Ovary (tissue), 3 donors: ENCODE measurements at regions not wholly inside any gene's neighbourhood (a gene's known extent, or its start where the extent isn't known, plus 50 kb on each side); places are given as distances from the start of the nearest gene placed in this dataset.

Source experiments
- EP300 ChIP-seq: sonication (generic); formaldehyde crosslinking; IDR thresholded peaks from one replicate; pipeline ENCODE4 v1.6.1; 2017; ENCODE audit warnings: antibody characterized with exemption
- POLR2A ChIP-seq: fragments of 450-650 bp; IDR thresholded peaks from one replicate; pipeline ENCODE4 v1.6.1; 2017; ENCODE audit warnings: antibody characterized with exemption, mild to moderate bottlenecking, moderate library complexity
- TF ChIP-seq, protein P1 (sequence below), 3 donors: fragments of 450-650 bp in 2 of 3; fragments of 200-600 bp in 1 of 3; IDR thresholded peaks; one replicate each; pipeline versions ENCODE4 v1.5.1 to v1.8.0; 2016 to 2022; ENCODE audit warnings: antibody characterized with exemption in 3 of 3, mild to moderate bottlenecking in 1 of 3
- donor health status: DM: no; HTN: no; CAD: no.

DNA sequence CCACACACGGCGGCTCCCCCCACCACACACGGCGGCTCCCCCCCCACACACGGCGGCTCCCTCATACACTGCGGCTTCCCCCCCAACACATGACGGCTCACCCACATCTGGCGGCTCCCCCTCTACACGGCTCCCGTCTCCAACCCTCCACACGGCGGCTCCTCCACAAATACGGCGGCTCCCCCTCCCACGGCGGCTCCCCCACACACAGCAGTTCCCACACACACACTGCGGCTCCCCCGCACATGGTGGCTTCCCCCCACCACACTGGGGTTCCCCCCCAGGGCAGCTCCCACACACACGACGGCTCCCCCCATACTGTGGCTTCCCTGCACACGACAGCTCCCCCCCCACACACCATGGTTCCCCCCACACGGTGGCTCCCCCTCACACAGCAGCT, 98.0 kb downstream of the TTLL2 start:
- TF ChIP-seq, protein P1, sequence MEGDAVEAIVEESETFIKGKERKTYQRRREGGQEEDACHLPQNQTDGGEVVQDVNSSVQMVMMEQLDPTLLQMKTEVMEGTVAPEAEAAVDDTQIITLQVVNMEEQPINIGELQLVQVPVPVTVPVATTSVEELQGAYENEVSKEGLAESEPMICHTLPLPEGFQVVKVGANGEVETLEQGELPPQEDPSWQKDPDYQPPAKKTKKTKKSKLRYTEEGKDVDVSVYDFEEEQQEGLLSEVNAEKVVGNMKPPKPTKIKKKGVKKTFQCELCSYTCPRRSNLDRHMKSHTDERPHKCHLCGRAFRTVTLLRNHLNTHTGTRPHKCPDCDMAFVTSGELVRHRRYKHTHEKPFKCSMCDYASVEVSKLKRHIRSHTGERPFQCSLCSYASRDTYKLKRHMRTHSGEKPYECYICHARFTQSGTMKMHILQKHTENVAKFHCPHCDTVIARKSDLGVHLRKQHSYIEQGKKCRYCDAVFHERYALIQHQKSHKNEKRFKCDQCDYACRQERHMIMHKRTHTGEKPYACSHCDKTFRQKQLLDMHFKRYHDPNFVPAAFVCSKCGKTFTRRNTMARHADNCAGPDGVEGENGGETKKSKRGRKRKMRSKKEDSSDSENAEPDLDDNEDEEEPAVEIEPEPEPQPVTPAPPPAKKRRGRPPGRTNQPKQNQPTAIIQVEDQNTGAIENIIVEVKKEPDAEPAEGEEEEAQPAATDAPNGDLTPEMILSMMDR (IDR thresholded peaks at IDR 0.05) = no peak
- TF ChIP-seq POLR2A = no peak
- TF ChIP-seq EP300 = no peak
